H1 (cell line): ENCODE measurements at regions not wholly inside any gene's neighbourhood (a gene's known extent, or its start where the extent isn't known, plus 50 kb on each side); places are given as distances from the start of the nearest gene placed in this dataset.

Source experiments
- CTCF ChIA-PET: fragments of 300-600 bp; sonication (Branson Sonifier 250); formaldehyde crosslinking; loops from one replicate; lab custom pipeline; 2021; ENCODE audit not compliant: partially characterized antibody; lab: Charles Lee
- POLR2A ChIA-PET: fragments of 300-600 bp; sonication (Branson Sonifier 250); formaldehyde crosslinking; loops from one replicate; lab custom pipeline; 2021; ENCODE audit warnings: inconsistent platforms; ENCODE audit not compliant: partially characterized antibody; lab: Charles Lee
- DNase-seq, 2 experiments: peaks; one replicate each; pipeline versions ENCODE4 v3.0.0 to v3.0.0-alpha.2; 2010 to 2022; ENCODE audit warnings: low spot score in 2 of 2, low read depth in 1 of 2, mixed read lengths in 1 of 2
- FAIRE-seq: peaks from 2 replicates; lab custom pipeline; 2011; peaks lifted over from hg19 to GRCh38; lab: Jason Lieb, UNC
- H2AFZ ChIP-seq: 2 replicates; pipeline ENCODE4 v1.8.1; 2012; ENCODE audit warnings: low read length, inconsistent platforms
- H2AK5ac ChIP-seq: 2 replicates; pipeline ENCODE4 v1.6.1; 2013; ENCODE audit warnings: low read depth, low read length
- H2BK120ac ChIP-seq: replicated peaks from 2 replicates; pipeline ENCODE3; 2013; ENCODE audit warnings: low read depth, low read length, inconsistent platforms
- H2BK12ac ChIP-seq: 2 replicates; pipeline ENCODE4 v1.6.1; 2013; ENCODE audit warnings: low read depth, low read length
- H2BK15ac ChIP-seq: 2 replicates; pipeline ENCODE4 v1.6.1; 2013; ENCODE audit warnings: low read length
- H2BK20ac ChIP-seq: 2 replicates; pipeline ENCODE4 v1.6.1; 2013; ENCODE audit warnings: low read length
- H2BK5ac ChIP-seq: 2 replicates; pipeline ENCODE4 v1.6.1; 2013; ENCODE audit warnings: low read depth, low read length
- H3K14ac ChIP-seq: 2 replicates; pipeline ENCODE4 v1.6.1; 2013; ENCODE audit warnings: inconsistent platforms; ENCODE audit not compliant: insufficient read length
- H3K18ac ChIP-seq: 2 replicates; pipeline ENCODE4 v1.6.1; 2013; ENCODE audit warnings: low read length; ENCODE audit errors: extremely low read depth
- H3K23ac ChIP-seq: 2 replicates; pipeline ENCODE4 v1.6.1; 2013; ENCODE audit warnings: inconsistent platforms; ENCODE audit not compliant: insufficient read length
- H3K23me2 ChIP-seq: 2 replicates; pipeline ENCODE4 v1.6.1; 2013; ENCODE audit warnings: low read depth, low read length
- H3K27ac ChIP-seq: 2 replicates; pipeline ENCODE4 v1.6.1; 2011; ENCODE audit warnings: low read depth, low read length, inconsistent platforms
- H3K27me3 ChIP-seq, 4 experiments: replicated peaks in 1 of 4; 1 replicate in 1 of 4; 2 replicates in 3 of 4; pipeline versions ENCODE4 v1.6.1 to v1.8.1; 2011 to 2013; ENCODE audit warnings: low read length in 3 of 4, mild to moderate bottlenecking in 3 of 4, inconsistent platforms in 2 of 4, mixed read lengths in 2 of 4, moderate library complexity in 1 of 4; ENCODE audit not compliant: control insufficient read depth in 3 of 4, insufficient read depth in 3 of 4; ENCODE audit errors: extremely low read depth in 1 of 4
- H3K36me3 ChIP-seq, 4 experiments: 2 replicates each; pipeline versions ENCODE4 v1.6.1 to v1.8.1; 2011 to 2013; ENCODE audit warnings: mild to moderate bottlenecking in 4 of 4, low read length in 3 of 4, moderate library complexity in 2 of 4, control low read depth in 1 of 4, inconsistent platforms in 1 of 4; ENCODE audit not compliant: insufficient read depth in 4 of 4, control insufficient read depth in 2 of 4
- H3K4ac ChIP-seq: replicated peaks from 2 replicates; pipeline ENCODE3; 2013; ENCODE audit warnings: low read length, low read depth, mixed read lengths, inconsistent platforms; ENCODE audit not compliant: insufficient read length
- H3K4me1 ChIP-seq, 4 experiments: replicated peaks in 1 of 4; 1 replicate in 1 of 4; 2 replicates in 3 of 4; pipeline versions ENCODE4 v1.6.1 to v1.8.1; 2011 to 2013; ENCODE audit warnings: low read length in 3 of 4, inconsistent platforms in 2 of 4, mixed read lengths in 1 of 4; ENCODE audit not compliant: insufficient read depth in 4 of 4, control insufficient read depth in 3 of 4
- H3K4me2 ChIP-seq, 2 experiments: 2 replicates each; pipeline versions ENCODE4 v1.6.1 to v1.8.1; 2011 to 2013; ENCODE audit warnings: low read depth in 2 of 2, low read length in 2 of 2, control low read depth in 1 of 2, inconsistent platforms in 1 of 2, mild to moderate bottlenecking in 1 of 2; ENCODE audit not compliant: insufficient read depth in 1 of 2
- H3K4me3 ChIP-seq, 4 experiments: fragments of 200-600, 300-600 bp in 1 of 4; sonication (generic), shearing (Covaris generic), sonication (Bioruptor Twin) in 1 of 4; 2 replicates each; pipeline versions ENCODE4 v1.5.1 to v1.8.1; 2011 to 2016; ENCODE audit warnings: low read length in 4 of 4, low read depth in 3 of 4, control low read depth in 2 of 4, inconsistent platforms in 2 of 4, mild to moderate bottlenecking in 2 of 4, mixed read lengths in 1 of 4, moderate library complexity in 1 of 4; ENCODE audit not compliant: insufficient read depth in 2 of 4; ENCODE audit errors: extremely low read depth in 1 of 4
- H3K56ac ChIP-seq: replicated peaks from 2 replicates; pipeline ENCODE3; 2013; ENCODE audit warnings: low read depth, mild to moderate bottlenecking, mixed read lengths, low read length, inconsistent platforms; ENCODE audit not compliant: insufficient read length
- H3K79me1 ChIP-seq: 2 replicates; pipeline ENCODE4 v1.6.1; 2013; ENCODE audit warnings: low read depth, low read length, control low read depth
- H3K79me2 ChIP-seq, 2 experiments: 2 replicates each; pipeline versions ENCODE4 v1.6.1 to v1.8.1; 2012 to 2013; ENCODE audit warnings: low read length in 2 of 2, mild to moderate bottlenecking in 2 of 2, inconsistent platforms in 1 of 2; ENCODE audit not compliant: insufficient read depth in 2 of 2, control insufficient read depth in 1 of 2
- H3K9ac ChIP-seq, 4 experiments: replicated peaks in 1 of 4; 1 replicate in 1 of 4; 2 replicates in 3 of 4; pipeline versions ENCODE4 v1.6.1 to v1.8.1; 2011 to 2013; ENCODE audit warnings: low read depth in 3 of 4, low read length in 3 of 4, control low read depth in 2 of 4, mild to moderate bottlenecking in 2 of 4, moderate library complexity in 2 of 4, inconsistent platforms in 1 of 4; ENCODE audit errors: extremely low read depth in 1 of 4
- H3K9me3 ChIP-seq, 2 experiments: 2 replicates each; pipeline versions ENCODE4 v1.6.1 to v1.8.1; 2012 to 2013; ENCODE audit warnings: mild to moderate bottlenecking in 2 of 2, moderate library complexity in 2 of 2, control low read depth in 1 of 2, inconsistent platforms in 1 of 2, low read depth in 1 of 2, low read length in 1 of 2, mixed read lengths in 1 of 2; ENCODE audit not compliant: insufficient read depth in 2 of 2
- H4K20me1 ChIP-seq, 2 experiments: replicated peaks in 1 of 2; 2 replicates each; pipeline versions ENCODE3 to v1.8.1; 2011 to 2013; ENCODE audit warnings: inconsistent platforms in 2 of 2, low read length in 2 of 2, mild to moderate bottlenecking in 1 of 2; ENCODE audit not compliant: insufficient read depth in 2 of 2, control insufficient read depth in 1 of 2
- H4K5ac ChIP-seq: 2 replicates; pipeline ENCODE4 v1.6.1; 2013; ENCODE audit warnings: low read length, low read depth, mixed read lengths, inconsistent platforms; ENCODE audit not compliant: insufficient read length
- H4K8ac ChIP-seq: 2 replicates; pipeline ENCODE4 v1.8.0; 2013; ENCODE audit warnings: mild to moderate bottlenecking, moderate library complexity, low read length, inconsistent platforms; ENCODE audit not compliant: insufficient read depth; ENCODE audit errors: extremely low read depth
- H4K91ac ChIP-seq: replicated peaks from 2 replicates; pipeline ENCODE3; 2013; ENCODE audit warnings: low read length, mixed read lengths, inconsistent platforms; ENCODE audit not compliant: insufficient read length
- ASH2L ChIP-seq: fragments of 200-600, 300-600 bp; sonication (generic); IDR thresholded peaks from one replicate; pipeline ENCODE4 v1.7.1; 2017; ENCODE audit warnings: low read length
- EGR1 ChIP-seq: IDR thresholded peaks from 2 replicates; pipeline ENCODE4 v1.6.1; 2011; ENCODE audit warnings: low read depth, low read length, borderline replicate concordance
- JUND ChIP-seq: IDR thresholded peaks from 2 replicates; pipeline ENCODE4 v1.6.1; 2011; ENCODE audit warnings: mild to moderate bottlenecking, improper control_type of control experiment, low read length
- KDM1A ChIP-seq: fragments of 200-600, 300-600 bp; sonication (generic); IDR thresholded peaks from 2 replicates; pipeline ENCODE4 v1.7.1; 2016; ENCODE audit warnings: mild to moderate bottlenecking, low read length, borderline replicate concordance
- KDM4A ChIP-seq: IDR thresholded peaks from one replicate; pipeline ENCODE4 v1.7.1; 2012; ENCODE audit warnings: low read depth, mild to moderate bottlenecking, moderate library complexity, low read length, inconsistent platforms; ENCODE audit not compliant: severe bottlenecking
- MAFK ChIP-seq: IDR thresholded peaks from 2 replicates; pipeline ENCODE4 v1.6.1; 2012; ENCODE audit warnings: low read depth, mild to moderate bottlenecking, improper control_type of control experiment, low read length
- NRF1 ChIP-seq: IDR thresholded peaks from 2 replicates; pipeline ENCODE4 v1.6.1; 2011; ENCODE audit warnings: mild to moderate bottlenecking, low read depth, low read length, improper control_type of control experiment
- RFX5 ChIP-seq: IDR thresholded peaks from 2 replicates; pipeline ENCODE4 v1.6.1; 2011; ENCODE audit warnings: low read depth, low read length, improper control_type of control experiment, borderline replicate concordance
- RXRA ChIP-seq: IDR thresholded peaks from 2 replicates; pipeline ENCODE4 v1.6.1; 2011; ENCODE audit warnings: low read depth, mild to moderate bottlenecking, low read length, moderate library complexity; ENCODE audit not compliant: insufficient read depth
- SP1 ChIP-seq: IDR thresholded peaks from 2 replicates; pipeline ENCODE4 v1.6.1; 2011; ENCODE audit warnings: low read depth, low read length
- TAF1 ChIP-seq: IDR thresholded peaks from 2 replicates; pipeline ENCODE4 v1.6.1; 2011; ENCODE audit warnings: mild to moderate bottlenecking, low read depth, low read length
- WGBS, 2 experiments: shearing (Covaris generic) in 1 of 2; methylation state at CpG; one replicate each; pipeline versions ENCODE4 v1.1.6 to v1.1.7; 2013 to 2015; ENCODE audit warnings: low lambda C conversion rate in 2 of 2, mixed read lengths in 2 of 2, inconsistent platforms in 1 of 2, low coverage in 1 of 2, missing lambda C conversion rate in 1 of 2; ENCODE audit not compliant: insufficient replicate concordance in 2 of 2, insufficient coverage in 1 of 2, insufficient read length in 1 of 2; ENCODE audit errors: extremely low coverage in 1 of 2, missing lambda C conversion rate in 1 of 2; 5-methylcytosine and 5-hydroxymethylcytosine counted together
- TF ChIP-seq, protein P1 (sequence below), 3 experiments: IDR thresholded peaks; 1 replicate in 2 of 3; 2 replicates in 1 of 3; pipeline versions ENCODE4 v1.5.1 to v1.6.1; 2011; ENCODE audit warnings: low read length in 3 of 3, mild to moderate bottlenecking in 3 of 3, inconsistent platforms in 2 of 3, low read depth in 1 of 3, moderate library complexity in 1 of 3; ENCODE audit not compliant: insufficient read depth in 1 of 3; ENCODE audit errors: control extremely low read depth in 1 of 3

DNA sequence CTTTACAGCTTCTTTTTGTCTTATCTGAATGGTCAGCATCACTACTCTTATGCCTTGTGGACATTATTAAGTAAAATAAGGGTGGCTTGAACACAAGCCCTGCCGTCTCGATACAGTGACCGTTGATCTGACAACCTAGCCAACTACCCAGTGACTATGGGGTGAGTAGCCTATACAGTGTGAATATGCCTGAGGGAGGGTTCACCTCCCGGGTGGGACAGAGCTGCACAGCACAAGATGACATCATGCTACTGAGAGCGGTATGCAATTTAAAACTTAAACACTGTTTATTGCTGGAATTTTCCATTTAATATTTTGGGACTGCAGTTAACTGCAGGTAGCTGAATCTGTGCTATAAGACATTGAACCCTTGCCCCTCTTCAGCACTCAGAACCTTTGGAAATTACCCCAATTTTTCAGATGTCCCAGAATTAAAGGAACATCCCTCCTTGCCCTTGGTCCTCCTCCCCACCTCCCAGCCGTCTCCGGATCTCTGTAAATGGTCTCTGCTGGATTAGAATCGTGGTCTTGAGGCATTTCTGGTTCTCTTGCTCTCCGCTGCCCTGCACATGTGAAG, 618.5 kb downstream of the PTPRU start:
- Histone ChIP-seq H4K8ac (no peak overlapping the region), H3K9ac (no peak overlapping the region), H3K18ac (no peak overlapping the region), H2BK12ac (no peak overlapping the region), H2BK15ac (no peak overlapping the region), H4K20me1 (no peaks in the 10 kb centered on the region), H2BK20ac (no peak overlapping the region), H3K56ac (no peak overlapping the region), H3K23ac (no peak overlapping the region), H2AFZ (no peak overlapping the region), H3K23me2 (no peaks in the 10 kb centered on the region), H3K79me1 (no peaks in the 10 kb centered on the region), H3K79me2 (no peaks in the 10 kb centered on the region), H3K14ac (no peak overlapping the region), H3K27me3 (no peaks in the 10 kb centered on the region), H2AK5ac (no peak overlapping the region), H3K4me3 (no peak overlapping the region), H3K36me3 (no peaks in the 10 kb centered on the region), H2BK120ac (no peak overlapping the region), H3K4me1 (peaks cover 0 to 2% (median 0%) of the 10 kb centered on the region in 4 experiments; a peak in 2 of 7 replicates), H3K9me3 (no peaks in the 10 kb centered on the region), H3K4me2 (no peak overlapping the region), H3K4ac (no peak overlapping the region), H4K91ac (no peak overlapping the region), H4K5ac (no peak overlapping the region), H2BK5ac (no peak overlapping the region), H3K27ac (no peak overlapping the region)
- 96% methylated on average over 9 of the region's 9 CpGs; no CpG with 5 or more reads in 1 of the 2 experiments for WGBS, 2 experiments
- ChIA-PET POLR2A (no interaction called here), CTCF (interaction anchor here (0.6 to 2.6 kb wide), 7 partner anchors 55 to 693 kb away, joined by 3 to 14 read pairs (median 3); no protein-coding TSS in a partner anchor)
- no peak for FAIRE-seq
- TF ChIP-seq RFX5 (no peak), ASH2L (no peak), NRF1 (no peak), SP1 (no peak), KDM4A (no peak), EGR1 (no peak), TAF1 (no peak), KDM1A (no peak), MAFK (no peak), RXRA (no peak), JUND (no peak)
- TF ChIP-seq, protein P1, sequence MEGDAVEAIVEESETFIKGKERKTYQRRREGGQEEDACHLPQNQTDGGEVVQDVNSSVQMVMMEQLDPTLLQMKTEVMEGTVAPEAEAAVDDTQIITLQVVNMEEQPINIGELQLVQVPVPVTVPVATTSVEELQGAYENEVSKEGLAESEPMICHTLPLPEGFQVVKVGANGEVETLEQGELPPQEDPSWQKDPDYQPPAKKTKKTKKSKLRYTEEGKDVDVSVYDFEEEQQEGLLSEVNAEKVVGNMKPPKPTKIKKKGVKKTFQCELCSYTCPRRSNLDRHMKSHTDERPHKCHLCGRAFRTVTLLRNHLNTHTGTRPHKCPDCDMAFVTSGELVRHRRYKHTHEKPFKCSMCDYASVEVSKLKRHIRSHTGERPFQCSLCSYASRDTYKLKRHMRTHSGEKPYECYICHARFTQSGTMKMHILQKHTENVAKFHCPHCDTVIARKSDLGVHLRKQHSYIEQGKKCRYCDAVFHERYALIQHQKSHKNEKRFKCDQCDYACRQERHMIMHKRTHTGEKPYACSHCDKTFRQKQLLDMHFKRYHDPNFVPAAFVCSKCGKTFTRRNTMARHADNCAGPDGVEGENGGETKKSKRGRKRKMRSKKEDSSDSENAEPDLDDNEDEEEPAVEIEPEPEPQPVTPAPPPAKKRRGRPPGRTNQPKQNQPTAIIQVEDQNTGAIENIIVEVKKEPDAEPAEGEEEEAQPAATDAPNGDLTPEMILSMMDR (IDR thresholded peaks at IDR 0.05; ENCODE audit: control extremely low read depth in 1 of 3, insufficient read depth in 1 of 3, low read depth in 1 of 3, low read length in 3 of 3) = no peak
- no peak for DNase-seq
